Neural cell (in vitro differentiated cells): ENCODE measurements at regions not wholly inside any gene's neighbourhood (a gene's known extent, or its start where the extent isn't known, plus 50 kb on each side); places are given as distances from the start of the nearest gene placed in this dataset.

Experiments
- H2AFZ ChIP-seq: fragments of 200-600, 300-800 bp; sonication (generic), shearing (Covaris generic); 2 replicates; pipeline ENCODE4 v1.6.0; 2014; ENCODE audit warnings: low read depth, mild to moderate bottlenecking, antibody characterized with exemption, low read length, moderate library complexity
- H3F3A ChIP-seq: fragments of 200-600 bp; shearing (Covaris generic); 2 replicates; pipeline ENCODE4 v1.6.1; 2016; ENCODE audit warnings: mild to moderate bottlenecking, moderate library complexity, mixed read lengths, antibody characterized with exemption, low read length; ENCODE audit not compliant: insufficient read depth, poor library complexity, severe bottlenecking
- H3K27ac ChIP-seq: fragments of 200-600, 300-800 bp; sonication (generic), shearing (Covaris generic); 2 replicates; pipeline ENCODE4 v1.5.1; 2014; ENCODE audit warnings: mild to moderate bottlenecking, low read length, moderate library complexity
- H3K27me3 ChIP-seq: fragments of 300-800, 200-600 bp; sonication (generic), shearing (Covaris generic); 2 replicates; pipeline ENCODE4 v1.6.0; 2014; ENCODE audit warnings: mild to moderate bottlenecking, low read depth, low read length, moderate library complexity; ENCODE audit not compliant: insufficient read depth
- H3K36me3 ChIP-seq: fragments of 300-800, 200-600 bp; sonication (generic), shearing (Covaris generic); 2 replicates; pipeline ENCODE4 v1.5.1; 2014; ENCODE audit warnings: mild to moderate bottlenecking, antibody characterized with exemption, low read length, moderate library complexity; ENCODE audit not compliant: insufficient read depth
- H3K4me2 ChIP-seq: fragments of 300-800, 200-600 bp; sonication (generic), shearing (Covaris generic); 2 replicates; pipeline ENCODE4 v1.6.0; 2014; ENCODE audit warnings: mild to moderate bottlenecking, low read length
- H3K4me3 ChIP-seq: fragments of 300-800, 200-600 bp; sonication (generic), shearing (Covaris generic); 2 replicates; pipeline ENCODE4 v1.5.1; 2014; ENCODE audit warnings: mild to moderate bottlenecking, low read length, moderate library complexity
- H3K79me2 ChIP-seq: fragments of 200-600 bp; shearing (Covaris generic); replicated peaks from 2 replicates; pipeline ENCODE4 v1.6.0; 2014; ENCODE audit warnings: mild to moderate bottlenecking, low read length, moderate library complexity; ENCODE audit not compliant: insufficient read depth
- H3K9ac ChIP-seq: fragments of 300-800, 200-600 bp; sonication (generic), shearing (Covaris generic); 2 replicates; pipeline ENCODE4 v1.6.1; 2016; ENCODE audit warnings: mild to moderate bottlenecking, low read length, mixed read lengths
- H3K9me2 ChIP-seq: fragments of 200-600 bp; shearing (Covaris generic); 2 replicates; pipeline ENCODE4 v1.6.1; 2016; ENCODE audit warnings: mild to moderate bottlenecking, low read length, mixed read lengths; ENCODE audit not compliant: insufficient read depth
- H3K9me3 ChIP-seq: fragments of 200-600, 300-800 bp; sonication (generic), shearing (Covaris generic); 2 replicates; pipeline ENCODE4 v1.6.1; 2016; ENCODE audit warnings: mild to moderate bottlenecking, mixed run types, low read length, moderate library complexity, mixed read lengths
- H4K20me1 ChIP-seq: fragments of 200-600 bp; shearing (Covaris generic); 2 replicates; pipeline ENCODE4 v1.6.1; 2016; ENCODE audit warnings: mild to moderate bottlenecking, mixed run types; ENCODE audit not compliant: insufficient read depth
- CTCF ChIP-seq: fragments of 450-650 bp; IDR thresholded peaks from 2 replicates; pipeline ENCODE4 v1.5.1; 2014; ENCODE audit warnings: antibody characterized with exemption, mild to moderate bottlenecking, moderate library complexity; ENCODE audit not compliant: poor library complexity, severe bottlenecking
- EP300 ChIP-seq: fragments of 450-650 bp; conservative IDR thresholded peaks from 2 replicates; pipeline ENCODE4 v1.6.1; 2014; ENCODE audit warnings: antibody characterized with exemption, mild to moderate bottlenecking, moderate library complexity; ENCODE audit not compliant: poor library complexity, severe bottlenecking
- EZH2 ChIP-seq: fragments of 200-600, 300-800 bp; shearing (Covaris generic), sonication (generic); IDR thresholded peaks from 2 replicates; pipeline ENCODE4 v1.6.1; 2014; ENCODE audit warnings: antibody characterized with exemption, low read length, borderline replicate concordance, mild to moderate bottlenecking; ENCODE audit not compliant: insufficient read depth, poor library complexity, severe bottlenecking
- MXI1 ChIP-seq: fragments of 450-650 bp; conservative IDR thresholded peaks from 2 replicates; pipeline ENCODE4 v1.6.1; 2014; ENCODE audit warnings: antibody characterized with exemption, mild to moderate bottlenecking; ENCODE audit not compliant: poor library complexity, severe bottlenecking
- POLR2AphosphoS5 ChIP-seq: IDR thresholded peaks from 2 replicates; pipeline ENCODE4 v1.6.1; 2012
- RAD21 ChIP-seq: fragments of 450-650 bp; conservative IDR thresholded peaks from 2 replicates; pipeline ENCODE4 v1.6.1; 2014; ENCODE audit warnings: antibody characterized with exemption, mild to moderate bottlenecking, moderate library complexity
- REST ChIP-seq: IDR thresholded peaks from 2 replicates; pipeline ENCODE4 v1.6.1; 2012; ENCODE audit warnings: borderline replicate concordance
- SMC3 ChIP-seq: fragments of 450-650 bp; conservative IDR thresholded peaks from 2 replicates; pipeline ENCODE4 v1.6.1; 2014; ENCODE audit warnings: antibody characterized with exemption, mild to moderate bottlenecking, moderate library complexity; ENCODE audit not compliant: poor library complexity
- TAF1 ChIP-seq: IDR thresholded peaks from 2 replicates; pipeline ENCODE4 v1.6.1; 2012; ENCODE audit warnings: low read depth

DNA sequence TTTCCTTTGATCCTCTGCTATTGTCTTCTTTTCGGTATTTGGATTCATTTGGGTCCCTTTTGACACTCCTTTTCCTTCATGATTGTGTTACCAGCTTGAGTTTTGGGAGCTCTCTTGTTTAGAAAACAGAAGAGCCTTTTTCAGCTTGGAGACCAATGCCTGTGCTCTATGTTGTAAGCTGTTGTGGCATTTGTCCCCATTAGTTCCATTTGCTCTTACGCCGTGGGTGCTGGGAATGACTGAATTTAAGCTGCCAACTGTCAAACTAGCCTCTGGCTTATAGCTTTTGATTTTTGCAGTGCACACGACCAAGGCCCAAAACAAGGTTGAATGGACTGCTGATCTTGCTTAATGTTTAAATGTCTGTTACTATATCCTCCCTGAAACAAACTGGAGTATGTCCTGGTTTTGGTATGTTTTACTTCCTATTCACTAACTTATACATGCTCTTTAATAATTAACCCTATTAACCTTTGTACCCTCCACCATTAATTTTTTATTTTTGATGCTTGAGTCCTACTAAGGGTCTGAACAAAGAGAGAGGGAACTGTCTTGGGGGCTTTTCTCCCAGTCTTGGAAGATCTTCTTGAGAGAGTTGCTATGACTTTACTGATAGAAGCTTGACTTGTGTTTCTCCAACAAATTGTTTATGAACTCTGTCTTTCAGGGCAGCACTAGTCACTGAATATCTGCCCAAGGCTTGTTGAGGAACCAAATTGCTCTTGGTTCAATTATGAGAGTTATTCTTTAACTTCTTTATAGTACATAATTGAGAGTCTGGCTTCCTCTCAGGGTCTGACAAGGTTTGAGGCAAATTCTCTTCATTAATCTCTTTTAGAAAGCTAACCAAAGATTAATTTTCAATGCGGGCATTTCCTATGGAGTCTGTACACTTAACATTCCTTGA lies 100.3 kb upstream of the SIRPG start:
- H3K27me3 ChIP-seq: no peaks in the 10 kb centered on the region
- no peaks in the 10 kb centered on the region for H4K20me1 ChIP-seq
- H3K27ac ChIP-seq: peak overlapping the region; percentile 26
- no peaks in the 10 kb centered on the region for H3K9me2 ChIP-seq
- no peaks in the 10 kb centered on the region for H3K79me2 ChIP-seq
- H3K4me2 ChIP-seq: no peak overlapping the region
- H3F3A ChIP-seq: no peaks in the 10 kb centered on the region
- H3K9ac ChIP-seq: no peak overlapping the region
- no peak overlapping the region for H2AFZ ChIP-seq
- no peaks in the 10 kb centered on the region for H3K9me3 ChIP-seq
- H3K36me3 ChIP-seq: no peaks in the 10 kb centered on the region
- TF ChIP-seq RAD21: no peak
- TF ChIP-seq TAF1: no peak
- TF ChIP-seq CTCF: no peak
- TF ChIP-seq EP300: no peak
- TF ChIP-seq EZH2: no peak
- no peak for TF ChIP-seq SMC3
- TF ChIP-seq MXI1: no peak
- TF ChIP-seq POLR2AphosphoS5: no peak
- TF ChIP-seq REST: no peak
- H3K4me3 ChIP-seq: peak overlapping the region; percentile 11

DNA sequence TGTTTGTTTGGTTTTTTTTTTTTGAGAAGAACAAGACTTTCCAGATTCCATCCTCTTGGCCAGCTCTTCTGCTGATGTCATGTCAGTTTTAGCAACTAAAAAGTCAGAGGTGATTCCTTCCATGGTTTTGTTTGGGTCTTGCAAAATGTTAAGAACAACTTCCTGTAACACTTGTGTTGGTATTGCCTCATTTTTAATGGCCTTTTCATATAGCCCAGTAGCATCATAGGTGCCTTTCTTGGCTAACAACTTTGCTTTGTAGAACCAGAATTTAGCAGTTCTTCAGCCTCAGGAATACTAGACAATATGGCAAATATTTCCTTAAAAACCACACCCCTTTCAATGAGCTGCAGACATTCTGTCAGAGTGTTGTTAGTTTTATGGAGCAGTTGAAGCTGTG lies 99.5 kb upstream of the SIRPG start:
- Histone ChIP-seq H2AFZ (no peak overlapping the region), H3K79me2 (no peaks in the 10 kb centered on the region), H3K36me3 (no peaks in the 10 kb centered on the region), H3F3A (no peaks in the 10 kb centered on the region), H3K9ac (no peak overlapping the region), H3K4me3 (no peak overlapping the region), H4K20me1 (no peaks in the 10 kb centered on the region), H3K27me3 (no peaks in the 10 kb centered on the region), H3K4me2 (no peak overlapping the region), H3K9me2 (no peaks in the 10 kb centered on the region), H3K9me3 (no peaks in the 10 kb centered on the region), H3K27ac (no peak overlapping the region)
- TF ChIP-seq TAF1 (no peak), SMC3 (no peak), EZH2 (no peak), POLR2AphosphoS5 (no peak), RAD21 (no peak), EP300 (no peak), MXI1 (no peak), REST (no peak), CTCF (no peak)
